ENCODE measurements at regions not wholly inside any gene's neighbourhood (a gene's known extent, or its start where the extent isn't known, plus 50 kb on each side); places are given as distances from the start of the nearest gene placed in this dataset.

GRCh38 chr6:15088904-15089568 is 156.8 kb upstream of the JARID2 start:
- H2AFZ ChIP-seq (ENCODE audit: control insufficient read depth, low read depth, low read length): no peak overlapping the region
- no TSS peak for BruUV-seq (replicated peaks)
- H3K4me2 ChIP-seq (ENCODE audit: control insufficient read depth, insufficient read depth): no peak overlapping the region
- DNase-seq (ENCODE audit: low read depth, low spot score): no peak
- H3K9me3 ChIP-seq (replicated peaks; ENCODE audit: control insufficient read depth, insufficient read depth, low read length): no peaks in the 10 kb centered on the region
- no peak for FAIRE-seq
- ChIA-PET CTCF (no interaction called here), RAD21 (ENCODE audit: unreplicated experiment) (no interaction called here), SMC1A (ENCODE audit: uncharacterized antibody, unreplicated experiment) (interaction anchor here (0.5 to 0.6 kb wide), 2 partner anchors 91 to 210 kb away, joined by 3 read pairs; no protein-coding TSS in a partner anchor), POLR2A (interaction anchor here (0.6 kb wide), 1 partner anchor 50 kb away, joined by 6 read pairs; no protein-coding TSS in a partner anchor)
- no peaks in the 10 kb centered on the region for H3K4me1 ChIP-seq (ENCODE audit: control insufficient read depth, insufficient read depth, low read length)
- H3K79me2 ChIP-seq (ENCODE audit: control insufficient read depth, insufficient read depth, low read length): no peaks in the 10 kb centered on the region
- ATAC-seq: no peak
- no peak overlapping the region for H3K4me3 ChIP-seq
- H4K20me1 ChIP-seq (ENCODE audit: control insufficient read depth, insufficient read depth): no peaks in the 10 kb centered on the region
- in situ Hi-C loops (cut with MboI): no loop called here
- H3K27me3 ChIP-seq (replicated peaks in 1 of 2; ENCODE audit: control insufficient read depth in 2 of 2, insufficient read depth in 2 of 2, low read length in 1 of 2): no peaks in the 10 kb centered on the region
- H3K9ac ChIP-seq (ENCODE audit: control insufficient read depth, insufficient read depth, low read length): no peak overlapping the region
- intact Hi-C loops (cut with micrococcal nuclease; ENCODE audit: unreplicated experiment): no loop called here
- H3K36me3 ChIP-seq (ENCODE audit: control insufficient read depth in 2 of 2, insufficient read depth in 2 of 2, low read length in 1 of 2): no peaks in the 10 kb centered on the region
- TF ChIP-seq RUNX3 (IDR thresholded peaks at IDR 0.05; ENCODE audit: low read length): no peak
- no peak for TF ChIP-seq ZNF592 (IDR thresholded peaks at IDR 0.05)
- no peak for TF ChIP-seq CUX1 (IDR thresholded peaks at IDR 0.05; ENCODE audit: insufficient replicate concordance, low read depth, low read length)
- no peak for TF ChIP-seq MYC (IDR thresholded peaks at IDR 0.05; ENCODE audit: insufficient read depth, insufficient read length, insufficient replicate concordance, low read length, severe bottlenecking)
- no peak for TF ChIP-seq MEF2B (IDR thresholded peaks at IDR 0.05; ENCODE audit: partially characterized antibody, poor library complexity, severe bottlenecking)
- TF ChIP-seq IKZF1 (conservative IDR thresholded peaks at IDR 0.05): no peak
- TF ChIP-seq WRNIP1 (IDR thresholded peaks at IDR 0.05; ENCODE audit: borderline replicate concordance, low read depth, low read length): no peak
- TF ChIP-seq RELA (IDR thresholded peaks at IDR 0.05; ENCODE audit: borderline replicate concordance, partially characterized antibody): no peak
- no peak overlapping the region for H3K27ac ChIP-seq (ENCODE audit: control insufficient read depth, insufficient read depth)
- WGBS (ENCODE audit: insufficient coverage, insufficient replicate concordance, low lambda C conversion rate, missing lambda C conversion rate): 40% methylated on average over 7 of the region's 7 CpGs

All from GM12878 (cell line).